ENCODE measurements at regions not wholly inside any gene's neighbourhood (a gene's known extent, or its start where the extent isn't known, plus 50 kb on each side); places are given as distances from the start of the nearest gene placed in this dataset.

- TF ChIP-seq AFF4 (CRISPR knock-in tag; IDR thresholded peaks at IDR 0.05; ENCODE audit: borderline replicate concordance) (no peak), JUN (CRISPR knock-in tag; IDR thresholded peaks at IDR 0.05) (no peak), TP53 (CRISPR knock-in tag; IDR thresholded peaks at IDR 0.05) (no peak), ZNF396 (CRISPR knock-in tag; IDR thresholded peaks at IDR 0.05; ENCODE audit: borderline replicate concordance) (no peak)
Observed at GRCh38 chr15:24752354-24752753, 76.8 kb downstream of the NPAP1 start (continued).

- peaks cover 55% of the 10 kb centered on the region for H3K4me1 Mint-ChIP-seq
- ChIA-PET CTCF (no interaction called here), POLR2A (no interaction called here)
- peaks cover 17% of the 10 kb centered on the region for H3K36me3 Mint-ChIP-seq
- no peak overlapping the region for H3K4me3 Mint-ChIP-seq
- ATAC-seq (0 out of 2 replicates have a peak, but pooled peaks have one; percentile 44), DNase-seq (ENCODE audit: low spot score) (no peak)
- no peak for TF ChIP-seq ZNF423 (CRISPR knock-in tag; IDR thresholded peaks at IDR 0.05)
- TF ChIP-seq JUN (CRISPR knock-in tag; IDR thresholded peaks at IDR 0.05) = no peak
- TF ChIP-seq MXD4 (CRISPR knock-in tag; IDR thresholded peaks at IDR 0.05; ENCODE audit: borderline replicate concordance) = no peak
- TF ChIP-seq NR3C1 (CRISPR knock-in tag; conservative IDR thresholded peaks at IDR 0.05; ENCODE audit: low read depth) = no peak
- TF ChIP-seq USF1 (CRISPR knock-in tag; IDR thresholded peaks at IDR 0.05) = no peak
- TF ChIP-seq FOXJ3 (CRISPR knock-in tag; IDR thresholded peaks at IDR 0.05; ENCODE audit: borderline replicate concordance) = no peak
- TF ChIP-seq SP1 (CRISPR knock-in tag; conservative IDR thresholded peaks at IDR 0.05) = no peak
- TF ChIP-seq ZNF532 (CRISPR knock-in tag; IDR thresholded peaks at IDR 0.05; ENCODE audit: borderline replicate concordance) = no peak
- no peak for TF ChIP-seq ZNF219 (CRISPR knock-in tag; IDR thresholded peaks at IDR 0.05; ENCODE audit: borderline replicate concordance)
- no peak for TF ChIP-seq EMX1 (CRISPR knock-in tag; IDR thresholded peaks at IDR 0.05)
- no peak for TF ChIP-seq ZNF512 (CRISPR knock-in tag; IDR thresholded peaks at IDR 0.05; ENCODE audit: borderline replicate concordance)
- no peak for TF ChIP-seq STAT6 (CRISPR knock-in tag; conservative IDR thresholded peaks at IDR 0.05; ENCODE audit: low read depth)
- TF ChIP-seq NFE2L1 (CRISPR knock-in tag; IDR thresholded peaks at IDR 0.05) = no peak
- peaks cover 50% of the 10 kb centered on the region for H3K9me3 Mint-ChIP-seq
- peaks cover 2% of the 10 kb centered on the region; the same call in 1 of the 2 replicates for H3K27me3 Mint-ChIP-seq (ENCODE audit: low read depth)
- no peak overlapping the region for H3K27ac Mint-ChIP-seq
Observed at GRCh38 chr15:24756101-24756500, 80.5 kb downstream of the NPAP1 start.
